Fibroblast of lung (primary cell): ENCODE measurements at regions not wholly inside any gene's neighbourhood (a gene's known extent, or its start where the extent isn't known, plus 50 kb on each side); places are given as distances from the start of the nearest gene placed in this dataset.

Source experiments
- EZH2 ChIP-seq: IDR thresholded peaks from 2 replicates; pipeline ENCODE4 v1.5.1; 2012; ENCODE audit warnings: low read length, control low read depth, mild to moderate bottlenecking; ENCODE audit errors: missing control alignments
- TF ChIP-seq, protein P1 (sequence below), 2 donors: IDR thresholded peaks in 1 of 2; conservative IDR thresholded peaks in 1 of 2; 1 replicate in 1 of 2; 2 replicates in 1 of 2; pipeline ENCODE4 v1.5.1; 2011 to 2012; ENCODE audit warnings: low read length in 2 of 2, control low read depth in 1 of 2, inconsistent platforms in 1 of 2, low read depth in 1 of 2, mild to moderate bottlenecking in 1 of 2

- TF ChIP-seq, protein P1, sequence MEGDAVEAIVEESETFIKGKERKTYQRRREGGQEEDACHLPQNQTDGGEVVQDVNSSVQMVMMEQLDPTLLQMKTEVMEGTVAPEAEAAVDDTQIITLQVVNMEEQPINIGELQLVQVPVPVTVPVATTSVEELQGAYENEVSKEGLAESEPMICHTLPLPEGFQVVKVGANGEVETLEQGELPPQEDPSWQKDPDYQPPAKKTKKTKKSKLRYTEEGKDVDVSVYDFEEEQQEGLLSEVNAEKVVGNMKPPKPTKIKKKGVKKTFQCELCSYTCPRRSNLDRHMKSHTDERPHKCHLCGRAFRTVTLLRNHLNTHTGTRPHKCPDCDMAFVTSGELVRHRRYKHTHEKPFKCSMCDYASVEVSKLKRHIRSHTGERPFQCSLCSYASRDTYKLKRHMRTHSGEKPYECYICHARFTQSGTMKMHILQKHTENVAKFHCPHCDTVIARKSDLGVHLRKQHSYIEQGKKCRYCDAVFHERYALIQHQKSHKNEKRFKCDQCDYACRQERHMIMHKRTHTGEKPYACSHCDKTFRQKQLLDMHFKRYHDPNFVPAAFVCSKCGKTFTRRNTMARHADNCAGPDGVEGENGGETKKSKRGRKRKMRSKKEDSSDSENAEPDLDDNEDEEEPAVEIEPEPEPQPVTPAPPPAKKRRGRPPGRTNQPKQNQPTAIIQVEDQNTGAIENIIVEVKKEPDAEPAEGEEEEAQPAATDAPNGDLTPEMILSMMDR (conservative IDR thresholded peaks at IDR 0.05 in 1 of 2, IDR thresholded peaks at IDR 0.05 in 1 of 2; ENCODE audit: low read depth in 1 of 2, low read length in 2 of 2): no peak
- TF ChIP-seq EZH2: no peak
These were observed 126.3 kb upstream of the NPY start for GRCh38 chr7:24157666-24158065.
